Skeletal muscle tissue (tissue), 3 donors: ENCODE measurements at regions not wholly inside any gene's neighbourhood (a gene's known extent, or its start where the extent isn't known, plus 50 kb on each side); places are given as distances from the start of the nearest gene placed in this dataset.

Experiments used
- H3K27ac ChIP-seq: one replicate; pipeline ENCODE4 v1.7.0; 2013; ENCODE audit warnings: mild to moderate bottlenecking, low read depth, low read length, inconsistent platforms
- H3K27me3 ChIP-seq, 3 donors: one replicate each; pipeline ENCODE4 v1.7.0; 2013; ENCODE audit warnings: low read length in 3 of 3; ENCODE audit not compliant: control insufficient read depth in 3 of 3, insufficient read depth in 3 of 3
- H3K36me3 ChIP-seq, 3 donors: one replicate each; pipeline ENCODE4 v1.7.0; 2013; ENCODE audit warnings: low read length in 3 of 3; ENCODE audit not compliant: control insufficient read depth in 3 of 3, insufficient read depth in 3 of 3
- H3K4me1 ChIP-seq, 3 donors: one replicate each; pipeline ENCODE4 v1.7.0; 2013; ENCODE audit warnings: low read length in 3 of 3, mild to moderate bottlenecking in 3 of 3; ENCODE audit not compliant: control insufficient read depth in 3 of 3, insufficient read depth in 3 of 3
- H3K4me3 ChIP-seq, 3 donors: one replicate each; pipeline ENCODE4 v1.7.0; 2013; ENCODE audit warnings: low read length in 3 of 3
- H3K9ac ChIP-seq, 3 donors: one replicate each; pipeline ENCODE4 v1.7.0; 2013; ENCODE audit warnings: low read length in 3 of 3, mild to moderate bottlenecking in 3 of 3, moderate library complexity in 2 of 3, low read depth in 1 of 3
- H3K9me3 ChIP-seq, 3 donors: one replicate each; pipeline ENCODE4 v1.7.0; 2013; ENCODE audit warnings: low read length in 3 of 3; ENCODE audit not compliant: control insufficient read depth in 3 of 3
- donor health status: Osteomylitis.

DNA sequence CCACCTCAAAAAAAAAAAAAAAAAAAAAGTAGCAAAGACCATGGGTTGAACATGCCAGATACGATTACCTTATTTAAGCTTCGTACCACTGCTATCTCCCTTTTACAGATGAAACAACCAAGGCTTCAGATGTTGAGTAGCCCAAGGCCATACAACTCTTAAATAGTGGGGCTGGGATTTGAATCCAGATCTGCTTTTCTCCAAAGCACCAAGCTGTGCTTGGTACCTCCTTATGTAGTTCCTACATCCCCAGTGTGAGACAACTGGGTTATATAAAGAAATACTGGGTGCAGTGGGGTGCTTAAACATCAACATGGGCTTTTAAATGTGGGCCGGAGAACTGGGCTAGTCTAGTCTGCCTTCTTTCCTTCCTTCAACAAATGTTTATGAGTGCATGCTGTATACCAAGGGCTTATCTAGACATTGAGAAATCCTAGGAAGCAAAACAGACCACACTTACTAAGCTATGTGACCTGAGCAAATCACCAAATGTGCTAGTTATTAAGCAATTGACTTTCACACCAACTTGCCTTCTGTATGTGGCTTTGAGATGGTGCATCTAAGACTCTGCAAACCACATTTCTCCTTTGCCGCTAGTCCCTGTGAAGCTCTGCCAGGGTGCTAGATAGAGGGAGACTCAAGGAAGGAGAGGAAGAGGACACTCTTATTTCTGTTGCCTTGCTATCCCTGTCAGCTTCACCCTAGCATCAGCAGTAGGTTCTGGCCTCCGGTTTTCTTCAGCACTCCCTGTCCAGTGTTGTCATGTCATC, 201.4 kb upstream of the FOXN2 start:
- H3K27ac ChIP-seq: no peak overlapping the region
- no peaks in the 10 kb centered on the region for H3K9me3 ChIP-seq
- no peak overlapping the region for H3K4me3 ChIP-seq
- H3K27me3 ChIP-seq: no peaks in the 10 kb centered on the region
- no peak overlapping the region for H3K9ac ChIP-seq
- no peaks in the 10 kb centered on the region for H3K36me3 ChIP-seq
- peaks cover 0 to 7% (median 4%) of the 10 kb centered on the region in 3 donors for H3K4me1 ChIP-seq

DNA sequence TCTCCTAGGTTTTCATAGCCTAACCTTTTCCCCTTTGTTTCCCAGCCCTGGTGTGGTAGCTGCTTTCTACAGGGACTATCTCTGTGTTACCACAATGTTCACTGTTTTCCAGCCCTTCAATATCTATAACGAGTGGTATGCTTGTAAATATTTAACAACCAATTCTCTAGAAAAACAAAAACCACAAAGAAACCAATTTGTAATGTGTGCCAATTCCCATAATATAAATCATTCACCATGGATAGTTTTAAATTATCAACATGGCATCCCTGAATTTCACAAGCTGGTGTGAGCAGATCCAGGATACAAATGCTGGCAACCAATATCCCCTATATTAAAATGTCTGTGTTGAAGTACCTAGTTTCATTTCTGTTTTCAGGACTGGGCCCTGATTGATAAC, 200.7 kb upstream of the FOXN2 start:
- no peaks in the 10 kb centered on the region for H3K9me3 ChIP-seq
- no peaks in the 10 kb centered on the region for H3K36me3 ChIP-seq
- peaks cover 0 to 7% (median 4%) of the 10 kb centered on the region in 3 donors for H3K4me1 ChIP-seq
- H3K9ac ChIP-seq: no peak overlapping the region
- H3K27ac ChIP-seq: no peak overlapping the region
- no peaks in the 10 kb centered on the region for H3K27me3 ChIP-seq
- H3K4me3 ChIP-seq: no peak overlapping the region

DNA sequence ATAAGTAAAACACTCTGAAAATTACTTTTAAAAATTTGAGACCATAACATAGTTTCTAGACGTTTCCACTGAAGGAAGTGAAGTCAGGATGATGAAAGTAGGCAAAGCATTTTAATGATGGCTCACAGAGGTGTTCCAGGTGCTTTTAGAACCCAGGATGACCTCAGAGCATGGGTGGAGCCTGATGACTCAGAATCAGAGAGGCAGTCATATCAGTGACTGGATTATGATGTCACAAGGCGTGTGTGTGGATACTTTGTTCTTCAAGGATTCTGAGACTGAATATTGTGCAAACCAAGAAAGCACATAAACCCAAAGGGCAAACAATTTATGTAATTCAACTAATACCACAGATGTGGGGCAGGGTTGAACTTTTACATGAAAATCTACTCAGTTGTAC, 200.2 kb upstream of the FOXN2 start:
- Histone ChIP-seq H3K9ac (no peak overlapping the region), H3K27ac (no peak overlapping the region), H3K9me3 (no peaks in the 10 kb centered on the region), H3K4me3 (no peak overlapping the region), H3K4me1 (peaks cover 0 to 7% (median 4%) of the 10 kb centered on the region in 3 donors), H3K27me3 (no peaks in the 10 kb centered on the region), H3K36me3 (no peaks in the 10 kb centered on the region)

DNA sequence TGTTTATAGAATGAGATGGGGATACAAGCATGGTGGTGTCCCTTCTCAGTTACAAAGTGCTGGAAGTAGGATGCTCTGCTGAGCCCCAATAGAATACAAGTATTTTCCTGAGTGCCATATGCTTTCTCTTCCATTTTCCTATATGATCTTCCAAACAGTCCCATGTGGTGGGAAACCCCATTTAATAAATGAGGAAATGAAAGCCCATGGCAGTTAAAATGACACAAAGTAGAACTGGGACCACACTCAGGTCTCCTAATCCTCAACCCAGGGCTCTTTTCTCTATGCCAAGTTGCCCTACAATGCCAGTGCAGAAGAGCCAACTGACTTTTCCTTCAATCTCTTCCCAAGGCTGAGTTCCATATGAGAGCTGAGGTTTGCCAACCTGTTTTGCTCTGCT, 198.0 kb upstream of the FOXN2 start:
- Histone ChIP-seq H3K4me1 (peaks cover 0 to 4% (median 4%) of the 10 kb centered on the region in 3 donors), H3K36me3 (no peaks in the 10 kb centered on the region), H3K27ac (no peak overlapping the region), H3K4me3 (no peak overlapping the region), H3K9ac (no peak overlapping the region), H3K27me3 (no peaks in the 10 kb centered on the region), H3K9me3 (no peaks in the 10 kb centered on the region)

DNA sequence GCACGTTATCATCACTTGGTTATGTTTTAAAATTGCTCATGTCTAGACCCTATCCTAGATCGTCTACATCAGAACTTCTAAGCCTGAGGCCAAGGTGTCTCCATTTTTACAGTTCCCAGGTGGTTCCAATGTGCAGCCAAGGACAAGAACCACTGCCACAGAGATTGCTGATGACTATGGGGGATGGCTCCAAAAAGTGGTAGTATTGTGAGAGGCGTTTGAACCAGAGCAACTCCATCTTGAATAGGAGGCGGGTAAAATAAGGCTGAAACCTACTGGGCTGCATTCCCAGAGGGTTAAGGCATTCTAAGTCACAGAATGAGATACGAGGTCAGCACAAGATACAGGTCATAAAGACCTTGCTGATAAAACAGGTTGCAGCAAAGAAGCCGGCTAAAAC, 195.6 kb upstream of the FOXN2 start:
- Histone ChIP-seq H3K36me3 (no peaks in the 10 kb centered on the region), H3K4me3 (no peak overlapping the region), H3K27ac (no peak overlapping the region), H3K4me1 (no peaks in the 10 kb centered on the region), H3K27me3 (no peaks in the 10 kb centered on the region), H3K9me3 (no peaks in the 10 kb centered on the region), H3K9ac (no peak overlapping the region)

DNA sequence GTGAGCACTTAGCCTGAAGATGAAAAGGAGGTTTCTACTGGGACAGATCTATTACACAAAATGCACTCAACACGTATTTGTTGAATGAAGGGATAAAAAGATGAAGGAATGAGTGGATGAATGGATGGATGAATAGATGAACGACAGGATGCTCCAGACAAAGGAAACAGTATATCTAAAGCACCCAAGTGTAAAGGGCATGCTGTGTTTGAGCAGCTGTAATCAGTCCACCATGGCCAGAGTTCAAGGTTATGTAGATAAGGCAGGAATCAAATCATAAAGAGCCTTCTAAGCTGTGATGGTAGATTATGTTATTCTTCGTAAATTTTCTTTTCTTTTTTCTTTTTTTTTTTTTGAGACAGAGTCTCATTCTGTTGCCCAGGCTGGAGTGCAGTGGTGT, 194.4 kb upstream of the FOXN2 start:
- no peak overlapping the region for H3K4me3 ChIP-seq
- H3K27me3 ChIP-seq: no peaks in the 10 kb centered on the region
- H3K36me3 ChIP-seq: no peaks in the 10 kb centered on the region
- H3K9me3 ChIP-seq: no peaks in the 10 kb centered on the region
- H3K27ac ChIP-seq: no peak overlapping the region
- H3K9ac ChIP-seq: no peak overlapping the region
- no peaks in the 10 kb centered on the region for H3K4me1 ChIP-seq

DNA sequence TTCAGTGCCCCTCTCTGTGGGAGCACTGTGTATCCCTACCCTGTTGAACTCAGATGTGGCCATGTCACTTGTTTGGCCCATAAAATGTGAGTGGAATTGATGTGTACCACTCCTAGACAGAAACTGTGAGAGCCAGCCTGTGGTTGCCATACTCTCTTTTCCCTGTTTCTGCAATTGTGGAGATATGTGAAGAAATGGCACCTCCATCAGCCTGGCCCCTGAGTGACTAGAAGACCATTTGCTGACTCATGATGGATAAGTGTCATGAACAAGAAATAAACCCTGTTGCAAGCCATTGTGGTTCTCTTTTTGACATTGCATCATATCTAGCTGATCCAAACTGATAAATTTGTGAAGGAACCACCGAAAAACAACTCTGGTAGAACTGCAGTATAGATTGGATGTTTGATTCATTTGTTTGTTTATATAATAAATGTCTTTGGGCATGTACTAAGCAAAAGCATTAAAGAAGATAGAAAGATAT, 193.7 kb upstream of the FOXN2 start:
- no peaks in the 10 kb centered on the region for H3K27me3 ChIP-seq
- no peaks in the 10 kb centered on the region for H3K4me1 ChIP-seq
- H3K9ac ChIP-seq: no peak overlapping the region
- no peak overlapping the region for H3K4me3 ChIP-seq
- no peak overlapping the region for H3K27ac ChIP-seq
- H3K9me3 ChIP-seq: no peaks in the 10 kb centered on the region
- H3K36me3 ChIP-seq: no peaks in the 10 kb centered on the region

DNA sequence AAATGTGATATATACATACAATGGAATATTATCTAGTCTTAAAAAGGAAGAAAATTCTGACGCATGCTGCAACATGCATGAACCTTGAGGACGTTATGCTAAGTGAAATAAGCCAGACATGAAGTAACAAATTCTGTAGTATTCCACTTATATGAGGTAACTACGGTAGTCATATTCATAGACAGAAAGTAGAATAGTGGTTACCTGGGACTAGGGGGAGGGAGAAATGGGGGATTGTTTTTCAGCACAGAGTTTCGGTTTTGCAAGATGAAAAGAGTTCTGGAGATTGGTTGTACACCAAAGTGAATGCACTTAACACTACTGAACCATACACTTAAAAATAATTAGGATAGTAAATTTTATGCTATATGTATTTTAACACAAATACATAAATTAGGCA, 192.3 kb upstream of the FOXN2 start:
- no peak overlapping the region for H3K27ac ChIP-seq
- H3K9me3 ChIP-seq: no peaks in the 10 kb centered on the region

DNA sequence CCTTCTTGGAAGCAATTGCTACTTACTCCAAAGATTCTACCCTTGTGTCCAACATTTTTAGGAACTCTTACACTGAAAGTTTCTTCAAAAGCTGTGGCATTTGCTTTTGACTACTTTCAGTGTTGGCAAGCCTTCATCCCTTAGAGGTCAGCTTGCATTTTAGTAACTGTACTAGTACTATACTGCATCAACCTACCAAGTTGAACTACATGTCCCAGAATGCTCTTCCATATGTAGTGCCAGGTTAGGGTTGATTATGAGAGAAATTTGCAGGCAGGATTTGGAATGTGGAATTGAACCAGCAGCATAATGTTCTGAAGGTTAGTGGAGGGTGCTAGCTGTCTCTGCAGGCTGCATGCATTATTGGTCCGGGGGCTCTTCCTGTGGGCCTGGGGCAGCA, 189.9 kb upstream of the FOXN2 start:
- Histone ChIP-seq H3K4me3 (no peak overlapping the region), H3K36me3 (no peaks in the 10 kb centered on the region), H3K9ac (no peak overlapping the region)

More for the DNA sequence above, 192.3 kb upstream of the FOXN2 start:
- Histone ChIP-seq H3K27me3 (no peaks in the 10 kb centered on the region), H3K9ac (no peak overlapping the region), H3K36me3 (no peaks in the 10 kb centered on the region), H3K4me1 (no peaks in the 10 kb centered on the region), H3K4me3 (no peak overlapping the region)

DNA sequence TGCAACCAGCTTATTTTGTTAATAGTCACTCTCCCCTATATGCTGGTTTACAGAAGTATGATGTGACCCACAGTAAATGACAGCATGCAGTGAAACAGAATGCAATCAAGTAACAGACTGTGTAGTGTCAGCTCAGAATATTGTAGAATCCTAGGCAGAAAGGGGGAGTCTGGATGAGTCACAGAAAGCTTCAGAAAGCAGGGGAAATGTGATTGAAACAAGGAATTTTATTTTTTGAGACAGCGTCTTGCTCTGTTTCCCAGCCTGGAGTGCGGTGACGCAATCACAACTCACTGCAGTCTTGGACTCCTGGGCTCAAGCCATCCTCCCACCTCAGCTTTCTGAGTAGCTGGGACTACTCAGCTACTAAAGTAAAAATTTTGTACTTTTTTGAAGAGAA, 188.3 kb upstream of the FOXN2 start:
- Histone ChIP-seq H3K9me3 (no peaks in the 10 kb centered on the region), H3K9ac (no peak overlapping the region), H3K36me3 (no peaks in the 10 kb centered on the region), H3K27me3 (no peaks in the 10 kb centered on the region), H3K27ac (no peak overlapping the region), H3K4me3 (no peak overlapping the region), H3K4me1 (peaks cover 0 to 3% (median 0%) of the 10 kb centered on the region in 3 donors)

More for the DNA sequence above, 189.9 kb upstream of the FOXN2 start:
- H3K9me3 ChIP-seq: no peaks in the 10 kb centered on the region
- no peaks in the 10 kb centered on the region for H3K27me3 ChIP-seq
- H3K4me1 ChIP-seq: no peaks in the 10 kb centered on the region
- H3K27ac ChIP-seq: no peak overlapping the region
